ENCODE measurements at regions not wholly inside any gene's neighbourhood (a gene's known extent, or its start where the extent isn't known, plus 50 kb on each side); places are given as distances from the start of the nearest gene placed in this dataset.

- FAIRE-seq (no peak), DNase-seq (ENCODE audit: insufficient read length, low spot score) (no peak)
- TF ChIP-seq POLR2A (IDR thresholded peaks at IDR 0.05; ENCODE audit: low read depth, low read length) = no peak
These were observed 91.3 kb upstream of the FAM171A1 start for GRCh38 chr10:15462253-15462897.

GRCh38 chr10:15461353-15462108 is 90.4 kb upstream of the FAM171A1 start:
- no peak for DNase-seq (ENCODE audit: insufficient read length, low spot score)
- TF ChIP-seq POLR2A (IDR thresholded peaks at IDR 0.05; ENCODE audit: low read depth, low read length) = no peak
- no peak for FAIRE-seq

- TF ChIP-seq POLR2A (IDR thresholded peaks at IDR 0.05; ENCODE audit: low read depth, low read length) = no peak
- DNase-seq (ENCODE audit: insufficient read length, low spot score) (no peak), FAIRE-seq (no peak)
These were observed 89.6 kb upstream of the FAM171A1 start for GRCh38 chr10:15460661-15461060.

- no peak for TF ChIP-seq POLR2A (IDR thresholded peaks at IDR 0.05; ENCODE audit: low read depth, low read length)
- FAIRE-seq (no peak), DNase-seq (ENCODE audit: insufficient read length, low spot score) (no peak)
These were observed 88.1 kb upstream of the FAM171A1 start for GRCh38 chr10:15459218-15459617.

DNA sequence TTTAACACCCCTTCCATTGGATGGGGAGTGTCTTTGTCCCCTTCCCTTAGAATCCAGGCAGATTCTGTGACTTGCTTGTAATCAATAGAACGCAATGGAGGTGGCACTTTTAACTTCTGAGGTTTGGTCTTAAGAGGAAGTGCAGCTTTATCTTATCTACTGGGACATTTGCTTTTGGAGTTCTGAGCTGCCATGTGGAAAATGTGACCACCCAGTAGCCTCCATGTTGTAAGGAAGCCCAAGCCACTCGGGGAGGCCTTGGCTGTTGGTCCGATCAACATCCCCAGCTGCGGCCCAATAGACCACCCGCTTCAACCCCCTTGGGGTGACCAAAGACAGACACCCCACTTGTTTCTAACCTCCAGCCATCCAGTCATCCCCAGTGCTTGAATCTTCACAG is 86.3 kb upstream of the FAM171A1 start:
- DNase-seq (ENCODE audit: insufficient read length, low spot score) = no peak
- no peak for FAIRE-seq
- no peak for TF ChIP-seq POLR2A (IDR thresholded peaks at IDR 0.05; ENCODE audit: low read depth, low read length)

DNA sequence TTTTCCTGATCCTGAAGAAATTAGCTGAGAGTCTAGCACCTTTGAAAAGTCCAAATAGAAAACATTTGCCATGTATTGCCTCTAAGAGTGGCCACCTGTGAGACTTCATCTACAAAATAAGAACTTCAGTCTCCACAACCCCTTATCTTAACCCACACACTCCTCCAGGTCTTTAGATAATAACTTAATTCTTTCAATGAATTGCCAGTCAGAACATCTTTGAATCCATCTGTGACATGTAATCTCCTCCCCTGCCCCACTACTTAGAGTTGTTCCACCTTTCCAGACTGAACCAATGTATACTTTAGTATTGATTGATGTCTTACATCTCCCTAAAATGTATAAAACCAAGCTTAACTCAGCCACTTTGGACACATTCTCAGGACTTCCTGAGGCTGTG is 84.4 kb upstream of the FAM171A1 start:
- FAIRE-seq (no peak), DNase-seq (ENCODE audit: insufficient read length, low spot score) (no peak)
- no peak for TF ChIP-seq POLR2A (IDR thresholded peaks at IDR 0.05; ENCODE audit: low read depth, low read length)

- no peak for FAIRE-seq
- no peak for DNase-seq (ENCODE audit: insufficient read length, low spot score)
- TF ChIP-seq POLR2A (IDR thresholded peaks at IDR 0.05; ENCODE audit: low read depth, low read length) = no peak
These were observed 82.8 kb upstream of the FAM171A1 start for GRCh38 chr10:15453926-15454325.

GRCh38 chr10:15453457-15453856 is 82.4 kb upstream of the FAM171A1 start:
- no peak for TF ChIP-seq POLR2A (IDR thresholded peaks at IDR 0.05; ENCODE audit: low read depth, low read length)
- DNase-seq (ENCODE audit: insufficient read length, low spot score) (no peak), FAIRE-seq (no peak)

DNA sequence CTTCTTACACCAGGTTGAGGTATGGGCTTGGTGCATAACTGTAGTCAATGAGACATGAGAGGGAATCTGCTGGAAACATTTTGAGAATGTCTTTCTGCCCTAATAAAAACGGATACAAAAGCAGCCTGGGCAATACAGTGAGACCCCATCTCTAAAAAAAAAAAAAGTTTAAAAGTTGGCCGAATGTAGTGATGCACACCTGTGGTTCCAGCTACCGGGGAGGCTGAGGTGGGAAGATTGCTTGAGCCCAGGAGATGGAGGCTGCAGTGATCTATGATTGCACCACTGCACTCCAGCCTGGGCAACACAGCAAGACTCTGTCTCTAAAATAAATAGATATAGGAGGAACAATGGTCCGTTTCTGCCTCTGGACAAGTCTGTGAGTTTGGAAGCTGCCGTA is 81.5 kb upstream of the FAM171A1 start:
- DNase-seq (ENCODE audit: insufficient read length, low spot score) (no peak), FAIRE-seq (no peak)
- no peak for TF ChIP-seq POLR2A (IDR thresholded peaks at IDR 0.05; ENCODE audit: low read depth, low read length)

GRCh38 chr10:15451137-15452094 is 80.3 kb upstream of the FAM171A1 start:
- TF ChIP-seq POLR2A (IDR thresholded peaks at IDR 0.05; ENCODE audit: low read depth, low read length) = no peak
- DNase-seq (ENCODE audit: insufficient read length, low spot score) = no peak
- FAIRE-seq = no peak

DNA sequence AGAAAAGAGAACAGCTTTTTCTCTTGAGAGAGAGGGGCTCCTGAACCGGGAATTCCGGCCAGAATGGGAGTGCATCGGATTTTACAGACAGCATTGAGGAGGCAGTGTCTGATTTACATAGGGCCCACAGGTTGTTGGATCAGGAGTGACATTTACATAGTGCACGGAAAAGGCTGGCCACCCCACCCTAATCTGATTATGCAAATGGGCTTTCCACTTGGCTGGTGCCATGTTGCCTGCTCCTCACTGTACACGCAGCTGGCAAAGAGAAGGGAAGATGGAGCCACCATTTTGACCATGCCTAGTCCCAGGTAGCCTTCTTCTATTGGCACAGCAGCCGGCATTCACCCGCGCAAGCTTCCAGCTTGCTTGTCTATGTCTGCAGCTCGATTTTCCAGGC is 77.5 kb upstream of the FAM171A1 start:
- FAIRE-seq (no peak), DNase-seq (ENCODE audit: insufficient read length, low spot score) (no peak)
- no peak for TF ChIP-seq POLR2A (IDR thresholded peaks at IDR 0.05; ENCODE audit: low read depth, low read length)

DNA sequence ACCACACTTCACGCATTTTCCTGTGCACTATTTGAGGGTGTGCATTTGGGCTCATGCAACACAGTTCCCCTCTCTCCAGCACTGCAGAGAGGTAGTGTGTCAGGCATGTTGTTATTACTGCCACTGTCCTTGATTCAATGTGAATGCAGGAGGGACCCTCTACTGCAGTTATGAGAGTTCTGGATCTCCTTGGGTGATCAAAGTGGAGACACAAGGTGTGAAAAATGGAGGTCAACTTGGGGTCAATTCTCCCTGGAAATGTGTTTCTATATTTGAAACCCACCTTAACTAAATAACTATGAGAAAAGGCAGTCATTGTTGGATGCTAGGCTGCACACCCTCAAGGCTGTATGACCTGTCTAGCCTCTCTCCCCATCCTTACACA is 73.9 kb upstream of the FAM171A1 start:
- no peak for TF ChIP-seq POLR2A (IDR thresholded peaks at IDR 0.05; ENCODE audit: low read depth, low read length)
- FAIRE-seq (no peak), DNase-seq (ENCODE audit: insufficient read length, low spot score) (no peak)

DNA sequence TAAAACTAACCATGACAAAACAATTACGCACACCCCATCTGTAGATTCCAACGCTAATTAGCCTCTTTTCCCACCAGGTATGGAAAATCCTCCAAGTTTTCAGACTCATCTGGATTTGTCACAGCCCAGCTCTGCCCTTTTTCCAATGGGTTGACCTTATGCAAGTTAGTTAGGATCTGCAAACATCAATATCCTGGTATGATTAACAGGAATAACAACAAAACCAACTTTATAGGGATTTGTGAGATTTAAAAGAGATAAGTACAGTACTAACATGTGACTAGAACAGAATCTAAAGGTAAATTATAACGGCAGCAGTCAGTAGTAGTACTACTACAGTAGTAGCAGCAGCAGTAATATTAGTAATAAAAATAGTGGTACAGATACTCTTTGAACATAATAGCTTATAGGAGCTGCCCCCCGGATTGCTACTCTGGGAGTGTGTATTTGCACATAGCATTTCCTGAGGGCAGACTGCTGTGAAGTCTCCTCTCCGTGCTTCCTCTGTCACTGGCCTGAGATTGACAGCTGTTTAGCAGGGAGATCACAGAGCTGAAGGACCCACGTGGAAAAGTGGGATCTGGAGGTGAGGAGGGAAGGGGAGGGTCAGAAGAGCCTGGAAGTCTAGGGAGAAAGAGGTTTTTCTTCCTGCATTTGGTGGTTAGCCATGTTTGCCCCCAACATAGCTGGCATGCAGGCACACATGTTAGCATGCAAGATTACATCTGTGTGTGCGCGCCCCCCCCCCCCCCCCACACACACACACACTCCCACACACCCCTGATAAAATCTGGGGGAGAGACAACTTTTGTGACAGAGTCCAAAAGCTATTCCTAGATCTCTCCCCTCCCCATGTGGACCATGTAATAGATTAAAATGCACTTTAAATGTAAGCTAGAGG is 73.3 kb upstream of the FAM171A1 start:
- DNase-seq (ENCODE audit: insufficient read length, low spot score) (no peak), FAIRE-seq (no peak)
- TF ChIP-seq POLR2A (IDR thresholded peaks at IDR 0.05; ENCODE audit: low read depth, low read length) = no peak
